B cell (primary cell): ENCODE measurements at regions not wholly inside any gene's neighbourhood (a gene's known extent, or its start where the extent isn't known, plus 50 kb on each side); places are given as distances from the start of the nearest gene placed in this dataset.

Source experiments
- ATAC-seq: fragments of 200-7000 bp; cut with Tn5 transposase; one replicate; pipeline ENCODE4 v1.10.0; 2021; ENCODE audit warnings: low read depth, mild to moderate bottlenecking, moderate number of reproducible peaks, moderate library complexity
- CTCF ChIA-PET: fragments of 350-600 bp; sonication (Branson Sonifier 250); formaldehyde crosslinking; loops from one replicate; lab custom pipeline; 2021; ENCODE audit warnings: antibody characterized with exemption, inconsistent platforms; lab: Charles Lee
- POLR2A ChIA-PET: fragments of 350-600 bp; sonication (Branson Sonifier 250); formaldehyde crosslinking; loops from one replicate; lab custom pipeline; 2021; ENCODE audit warnings: antibody characterized with exemption; lab: Charles Lee
- DNase-seq: peaks from one replicate; pipeline ENCODE4 v3.0.0; 2013
- H2AFZ ChIP-seq: 2 replicates; pipeline ENCODE4 v1.6.1; 2012; ENCODE audit warnings: mild to moderate bottlenecking, low read depth, low read length; ENCODE audit not compliant: insufficient read depth, poor library complexity, severe bottlenecking
- H3K27ac ChIP-seq, 2 donors: 1 replicate in 1 of 2; 2 replicates in 1 of 2; pipeline ENCODE4 v1.5.1; 2012 to 2013; ENCODE audit warnings: low read length in 2 of 2, mild to moderate bottlenecking in 2 of 2, moderate library complexity in 1 of 2
- H3K27me3 ChIP-seq, 4 experiments: fragments of 200-600 bp in 1 of 4; sonication (generic) in 1 of 4; replicated peaks in 1 of 4; 1 replicate in 2 of 4; 2 replicates in 2 of 4; pipeline versions ENCODE4 v1.6.1 to v1.7.0; 2013 to 2016; ENCODE audit warnings: low read length in 3 of 4, mild to moderate bottlenecking in 2 of 4, mixed read lengths in 1 of 4, moderate library complexity in 1 of 4; ENCODE audit not compliant: insufficient read depth in 4 of 4, control insufficient read depth in 3 of 4; ENCODE audit errors: control extremely low read depth in 1 of 4
- H3K36me3 ChIP-seq, 2 experiments: replicated peaks in 1 of 2; 1 replicate in 1 of 2; 2 replicates in 1 of 2; pipeline versions ENCODE4 v1.6.1 to v1.7.1; 2013; ENCODE audit warnings: low read length in 1 of 2; ENCODE audit not compliant: insufficient read depth in 2 of 2, control insufficient read depth in 1 of 2; ENCODE audit errors: control extremely low read depth in 1 of 2, extremely low read depth in 1 of 2
- H3K4me1 ChIP-seq, 2 donors: fragments of 200-600 bp in 1 of 2; sonication (generic) in 1 of 2; 1 replicate in 1 of 2; 2 replicates in 1 of 2; pipeline versions ENCODE4 v1.5.1 to v1.6.1; 2013 to 2017; ENCODE audit warnings: low read length in 2 of 2; ENCODE audit not compliant: control insufficient read depth in 2 of 2, insufficient read depth in 2 of 2
- H3K4me2 ChIP-seq: replicated peaks from 2 replicates; pipeline ENCODE3; 2012; ENCODE audit warnings: mild to moderate bottlenecking, low read depth, low read length; ENCODE audit not compliant: poor library complexity, severe bottlenecking
- H3K4me3 ChIP-seq, 5 experiments: fragments of 200-600 bp in 1 of 5; sonication (generic) in 1 of 5; 1 replicate in 3 of 5; 2 replicates in 2 of 5; pipeline versions ENCODE4 v1.5.1 to v1.7.0; 2011 to 2016; ENCODE audit warnings: low read length in 4 of 5, mild to moderate bottlenecking in 4 of 5, low read depth in 2 of 5, control low read depth in 1 of 5, moderate library complexity in 1 of 5; ENCODE audit not compliant: insufficient read depth in 1 of 5; ENCODE audit errors: control extremely low read depth in 1 of 5, extremely low read depth in 1 of 5
- H3K79me2 ChIP-seq: fragments of 200-600 bp; sonication (generic); one replicate; pipeline ENCODE4 v1.6.0; 2016; ENCODE audit warnings: low read length; ENCODE audit not compliant: control insufficient read depth, insufficient read depth
- H3K9ac ChIP-seq: fragments of 200-600 bp; sonication (generic); 2 replicates; pipeline ENCODE4 v1.6.1; 2017; ENCODE audit warnings: mild to moderate bottlenecking, low read length, moderate library complexity
- H3K9me3 ChIP-seq, 3 donors: one replicate each; pipeline versions ENCODE4 v1.6.1 to v1.7.1; 2013; ENCODE audit warnings: low read length in 2 of 3; ENCODE audit not compliant: control insufficient read depth in 2 of 3, insufficient read depth in 1 of 3; ENCODE audit errors: control extremely low read depth in 1 of 3
- H4K20me1 ChIP-seq: 2 replicates; pipeline ENCODE4 v1.6.0; 2012; ENCODE audit warnings: mild to moderate bottlenecking, low read length; ENCODE audit not compliant: insufficient read depth, control insufficient read depth, poor library complexity, severe bottlenecking
- H3K27ac Mint-ChIP-seq: one replicate; pipeline ENCODE4 v1.8.0; 2021; ENCODE audit warnings: mixed read lengths
- H3K27me3 Mint-ChIP-seq: one replicate; pipeline ENCODE4 v1.8.0; 2021; ENCODE audit warnings: mixed read lengths
- H3K4me1 Mint-ChIP-seq: one replicate; pipeline ENCODE4 v1.8.0; 2021; ENCODE audit warnings: mixed read lengths
- H3K4me3 Mint-ChIP-seq: one replicate; pipeline ENCODE4 v1.8.0; 2021; ENCODE audit warnings: mixed read lengths
- H3K9me3 Mint-ChIP-seq: one replicate; pipeline ENCODE4 v1.8.0; 2022; ENCODE audit warnings: mixed read lengths; ENCODE audit not compliant: insufficient read depth
- EZH2 ChIP-seq: IDR thresholded peaks from 2 replicates; pipeline ENCODE4 v1.6.1; 2012; ENCODE audit warnings: borderline replicate concordance, low read depth, mild to moderate bottlenecking, moderate library complexity, low read length; ENCODE audit not compliant: insufficient read depth, poor library complexity, severe bottlenecking
- WGBS: methylation state at CpG from one replicate; pipeline ENCODE4 v1.1.5; 2013; ENCODE audit warnings: missing lambda C conversion rate; ENCODE audit not compliant: insufficient coverage; 5-methylcytosine and 5-hydroxymethylcytosine counted together
- intact Hi-C: fragments of 100-400 bp; cut with micrococcal nuclease; formaldehyde crosslinking; loops from one replicate; pipeline ENCODE4 v1.10.0; 2022
- TF ChIP-seq, protein P1 (sequence below): fragments of 200-600 bp; IDR thresholded peaks from one replicate; pipeline ENCODE4 v1.8.0; 2022; ENCODE audit warnings: antibody characterized with exemption, mild to moderate bottlenecking

DNA sequence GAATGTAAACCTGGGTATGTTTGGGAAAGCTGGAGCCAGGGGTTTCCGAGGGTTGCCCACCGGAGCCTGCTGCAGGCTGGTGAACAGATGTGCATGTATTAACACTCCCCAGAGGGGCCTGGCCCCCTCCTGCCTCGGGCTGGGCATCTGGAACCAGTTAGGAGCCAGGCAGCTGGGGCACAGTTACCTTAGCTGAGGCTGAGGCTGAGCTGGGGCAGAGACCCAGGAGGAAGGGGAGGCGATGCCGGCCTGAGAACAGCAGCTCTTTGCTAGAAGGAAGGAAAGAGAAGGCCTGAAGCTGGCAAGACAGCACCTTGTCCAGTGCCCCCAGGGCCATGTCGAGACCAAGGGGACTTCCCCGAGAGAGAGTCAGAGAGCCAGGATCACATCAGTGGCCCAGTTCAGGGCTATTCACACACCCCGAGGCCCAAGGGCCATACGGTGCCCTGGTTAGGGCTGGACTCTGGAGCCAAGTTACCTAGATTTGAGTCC is 65.8 kb downstream of the RMI2 start:
- Histone ChIP-seq H4K20me1 (no peaks in the 10 kb centered on the region), H3K79me2 (no peaks in the 10 kb centered on the region), H3K4me3 (no peak overlapping the region), H3K27ac (no peak overlapping the region), H3K9me3 (no peaks in the 10 kb centered on the region), H2AFZ (no peak overlapping the region), H3K27me3 (no peaks in the 10 kb centered on the region), H3K36me3 (no peaks in the 10 kb centered on the region), H3K9ac (no peak overlapping the region), H3K4me1 (no peaks in the 10 kb centered on the region), H3K4me2 (no peak overlapping the region)
- DNase-seq (no peak), ATAC-seq (no peak)
- no peak overlapping the region for H3K27ac Mint-ChIP-seq
- TF ChIP-seq EZH2: no peak
- TF ChIP-seq, protein P1, sequence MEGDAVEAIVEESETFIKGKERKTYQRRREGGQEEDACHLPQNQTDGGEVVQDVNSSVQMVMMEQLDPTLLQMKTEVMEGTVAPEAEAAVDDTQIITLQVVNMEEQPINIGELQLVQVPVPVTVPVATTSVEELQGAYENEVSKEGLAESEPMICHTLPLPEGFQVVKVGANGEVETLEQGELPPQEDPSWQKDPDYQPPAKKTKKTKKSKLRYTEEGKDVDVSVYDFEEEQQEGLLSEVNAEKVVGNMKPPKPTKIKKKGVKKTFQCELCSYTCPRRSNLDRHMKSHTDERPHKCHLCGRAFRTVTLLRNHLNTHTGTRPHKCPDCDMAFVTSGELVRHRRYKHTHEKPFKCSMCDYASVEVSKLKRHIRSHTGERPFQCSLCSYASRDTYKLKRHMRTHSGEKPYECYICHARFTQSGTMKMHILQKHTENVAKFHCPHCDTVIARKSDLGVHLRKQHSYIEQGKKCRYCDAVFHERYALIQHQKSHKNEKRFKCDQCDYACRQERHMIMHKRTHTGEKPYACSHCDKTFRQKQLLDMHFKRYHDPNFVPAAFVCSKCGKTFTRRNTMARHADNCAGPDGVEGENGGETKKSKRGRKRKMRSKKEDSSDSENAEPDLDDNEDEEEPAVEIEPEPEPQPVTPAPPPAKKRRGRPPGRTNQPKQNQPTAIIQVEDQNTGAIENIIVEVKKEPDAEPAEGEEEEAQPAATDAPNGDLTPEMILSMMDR: no peak
- intact Hi-C loops: no loop called here
- H3K9me3 Mint-ChIP-seq: no peaks in the 10 kb centered on the region
- ChIA-PET CTCF (interaction anchor here (0.6 to 7.2 kb wide), 7 partner anchors 13 to 544 kb away, joined by 3 to 66 read pairs (median 4); no protein-coding TSS in a partner anchor), POLR2A (interaction anchor here (0.7 kb wide), 1 partner anchor 95 kb away, joined by 3 read pairs; no protein-coding TSS in a partner anchor)
- 76% methylated on average over 9 of the region's 9 CpGs for WGBS
- H3K4me1 Mint-ChIP-seq: peaks cover 2% of the 10 kb centered on the region
- H3K4me3 Mint-ChIP-seq: no peak overlapping the region
- H3K27me3 Mint-ChIP-seq: no peaks in the 10 kb centered on the region

DNA sequence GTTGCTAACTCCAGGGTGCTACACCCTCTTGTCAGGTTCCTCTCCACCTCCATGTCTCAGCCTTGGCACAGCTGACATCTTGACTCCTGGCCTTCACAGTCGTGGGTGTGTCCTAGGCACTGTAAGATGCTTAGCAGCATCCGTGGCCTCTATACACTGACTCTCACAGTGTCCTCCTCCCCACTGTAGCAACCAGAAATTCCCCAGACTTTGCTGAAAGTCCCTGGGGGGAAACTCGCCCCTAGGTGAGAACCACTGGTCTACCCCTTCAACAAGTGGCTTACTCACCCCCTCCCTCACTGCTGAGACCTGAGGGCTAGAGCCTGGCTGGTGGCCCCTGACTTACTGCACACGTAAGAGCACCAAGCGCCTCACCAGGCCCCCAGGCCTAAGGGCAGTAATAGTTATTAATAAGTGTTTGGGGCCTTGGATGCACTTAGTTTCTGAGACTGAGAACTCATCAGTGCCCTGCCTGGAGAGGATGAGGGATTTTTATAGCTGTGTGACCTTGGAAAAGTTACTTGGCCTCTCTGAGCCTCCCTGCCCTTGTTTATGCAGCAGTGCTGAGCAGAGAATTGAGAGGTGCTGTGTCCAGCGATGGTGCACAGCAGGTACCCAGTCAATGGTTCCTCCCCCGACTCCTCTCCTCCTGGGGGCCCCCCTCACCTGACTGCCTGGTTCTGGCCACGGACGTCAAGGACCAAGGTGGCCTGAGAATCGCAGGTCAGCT is 67.1 kb downstream of the RMI2 start:
- Histone ChIP-seq H3K4me1 (no peaks in the 10 kb centered on the region), H3K9me3 (no peaks in the 10 kb centered on the region), H3K27ac (no peak overlapping the region), H4K20me1 (no peaks in the 10 kb centered on the region), H2AFZ (no peak overlapping the region), H3K79me2 (no peaks in the 10 kb centered on the region), H3K9ac (no peak overlapping the region), H3K36me3 (no peaks in the 10 kb centered on the region), H3K4me3 (no peak overlapping the region), H3K27me3 (no peaks in the 10 kb centered on the region), H3K4me2 (no peak overlapping the region)
- Mint-ChIP-seq H3K4me3 (no peak overlapping the region), H3K9me3 (no peaks in the 10 kb centered on the region), H3K4me1 (peaks cover 2% of the 10 kb centered on the region), H3K27me3 (no peaks in the 10 kb centered on the region), H3K27ac (no peak overlapping the region)
- POLR2A ChIA-PET: no interaction called here
- whole genome bisulfite sequencing: 76% methylated on average over 10 of the region's 10 CpGs
- CTCF ChIA-PET: interaction anchor here (1.7 kb wide), 1 partner anchor 14 kb away, joined by 4 read pairs; no protein-coding TSS in a partner anchor
- TF ChIP-seq EZH2: no peak
- TF ChIP-seq, protein P1: no peak
- intact Hi-C loops: no loop called here
- no peak for DNase-seq
- no peak for ATAC-seq
